Small intestine (tissue), 7 donors: ENCODE measurements at regions not wholly inside any gene's neighbourhood (a gene's known extent, or its start where the extent isn't known, plus 50 kb on each side); places are given as distances from the start of the nearest gene placed in this dataset.
A peak's percentile ranks its signal among the peaks of the same experiment; 100 is the strongest.

ENCODE experiments used
- DNase-seq, 2 donors: peaks; one replicate each; pipeline versions ENCODE4 v3.0.0 to v3.0.0-alpha.2; 2013
- FAIRE-seq: peaks from 2 replicates; lab custom pipeline; 2012; peaks lifted over from hg19 to GRCh38; lab: Jason Lieb, UNC
- H3K27ac ChIP-seq, 3 donors: one replicate each; pipeline ENCODE4 v1.5.1; 2013; ENCODE audit warnings: low read length in 2 of 3, mild to moderate bottlenecking in 2 of 3, control low read depth in 1 of 3, inconsistent platforms in 1 of 3, low read depth in 1 of 3, moderate library complexity in 1 of 3
- H3K27me3 ChIP-seq, 3 donors: one replicate each; pipeline ENCODE4 v1.6.1; 2013; ENCODE audit warnings: low read length in 3 of 3, inconsistent platforms in 1 of 3; ENCODE audit not compliant: control insufficient read depth in 3 of 3, insufficient read depth in 3 of 3
- H3K36me3 ChIP-seq, 3 donors: one replicate each; pipeline ENCODE4 v1.6.1; 2013; ENCODE audit warnings: low read length in 3 of 3, inconsistent platforms in 1 of 3, low read depth in 1 of 3, mild to moderate bottlenecking in 1 of 3, moderate library complexity in 1 of 3; ENCODE audit not compliant: control insufficient read depth in 3 of 3, insufficient read depth in 2 of 3
- H3K4me1 ChIP-seq, 3 donors: one replicate each; pipeline ENCODE4 v1.6.1; 2013; ENCODE audit warnings: low read length in 2 of 3, inconsistent platforms in 1 of 3, low read depth in 1 of 3, mild to moderate bottlenecking in 1 of 3, moderate library complexity in 1 of 3; ENCODE audit not compliant: control insufficient read depth in 3 of 3, insufficient read depth in 2 of 3
- H3K4me3 ChIP-seq, 3 donors: one replicate each; pipeline ENCODE4 v1.5.1; 2013; ENCODE audit warnings: low read length in 3 of 3, control low read depth in 1 of 3, inconsistent platforms in 1 of 3, low read depth in 1 of 3, mild to moderate bottlenecking in 1 of 3, moderate library complexity in 1 of 3
- H3K9me3 ChIP-seq, 2 donors: one replicate each; pipeline ENCODE4 v1.6.1; 2013; ENCODE audit warnings: low read depth in 1 of 2, low read length in 1 of 2; ENCODE audit not compliant: control insufficient read depth in 2 of 2, insufficient read depth in 1 of 2
- WGBS, 3 donors: extraction: QIAGEN DNeasy Blood & Tissue Kit; methylation state at CpG; one replicate each; pipeline ENCODE4 v1.1.7; 2013; 5-methylcytosine and 5-hydroxymethylcytosine counted together
- donor health status: healthy with polysubstance abuse.
- donor health status: control.
- donor health status: control.
- donor health status: Bipolar disorder and iron deficiency.
- donor health status: healthy.

DNA sequence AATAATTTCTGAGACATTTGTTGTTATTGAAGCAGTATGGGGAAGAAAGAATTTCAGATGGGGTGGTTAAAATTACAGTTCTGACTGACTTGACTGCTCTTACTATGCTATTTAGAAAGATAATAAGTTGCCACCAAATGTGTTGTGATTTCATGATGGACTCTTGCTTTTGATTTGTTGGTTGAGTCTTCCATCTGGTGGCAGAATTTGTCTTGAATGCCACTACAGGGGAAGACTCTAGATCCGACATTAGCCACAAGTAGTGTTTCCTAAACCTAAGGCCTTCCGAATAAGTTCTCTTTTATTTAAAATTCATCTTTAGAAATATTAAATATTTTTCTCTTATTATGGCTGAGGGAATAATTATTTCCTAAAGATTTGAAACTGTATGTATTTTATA is 190.9 kb upstream of the ADGRL4 start:
- 80 to 85% (median 80%) methylated on average over 2 of the region's 2 CpGs for WGBS, 3 donors
- Histone ChIP-seq H3K27me3 (no peaks in the 10 kb centered on the region), H3K4me1 (no peaks in the 10 kb centered on the region), H3K27ac (no peak overlapping the region), H3K9me3 (no peaks in the 10 kb centered on the region), H3K36me3 (no peaks in the 10 kb centered on the region), H3K4me3 (no peak overlapping the region)
- DNase-seq (no peak), FAIRE-seq (no peak)

DNA sequence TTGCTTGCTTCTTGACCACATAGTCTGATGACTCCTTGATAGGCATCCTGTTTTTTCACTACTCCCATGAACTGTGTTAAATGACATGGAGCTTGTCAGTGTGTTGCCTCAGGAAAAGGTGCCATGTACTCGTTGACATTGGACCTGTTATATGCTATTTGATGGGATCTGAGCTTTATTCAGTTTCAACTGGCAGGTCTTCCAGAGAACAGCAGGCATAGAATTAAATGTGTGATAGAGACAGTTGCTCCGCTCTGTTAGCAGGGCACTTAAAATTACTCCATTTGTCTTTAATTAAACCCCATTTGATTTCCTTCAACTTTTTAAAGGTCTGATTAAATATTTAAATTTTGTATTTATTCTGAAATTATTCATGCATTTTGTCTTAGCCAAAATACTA is 189.7 kb upstream of the ADGRL4 start:
- H3K4me3 ChIP-seq, result no peak overlapping the region
- H3K36me3 ChIP-seq, result no peaks in the 10 kb centered on the region
- no peak overlapping the region for H3K27ac ChIP-seq
- no peak for DNase-seq
- no peaks in the 10 kb centered on the region for H3K27me3 ChIP-seq
- no peaks in the 10 kb centered on the region for H3K9me3 ChIP-seq
- 74 to 81% (median 76%) methylated on average over 2 of the region's 2 CpGs for WGBS, 3 donors
- FAIRE-seq, result no peak
- no peaks in the 10 kb centered on the region for H3K4me1 ChIP-seq

DNA sequence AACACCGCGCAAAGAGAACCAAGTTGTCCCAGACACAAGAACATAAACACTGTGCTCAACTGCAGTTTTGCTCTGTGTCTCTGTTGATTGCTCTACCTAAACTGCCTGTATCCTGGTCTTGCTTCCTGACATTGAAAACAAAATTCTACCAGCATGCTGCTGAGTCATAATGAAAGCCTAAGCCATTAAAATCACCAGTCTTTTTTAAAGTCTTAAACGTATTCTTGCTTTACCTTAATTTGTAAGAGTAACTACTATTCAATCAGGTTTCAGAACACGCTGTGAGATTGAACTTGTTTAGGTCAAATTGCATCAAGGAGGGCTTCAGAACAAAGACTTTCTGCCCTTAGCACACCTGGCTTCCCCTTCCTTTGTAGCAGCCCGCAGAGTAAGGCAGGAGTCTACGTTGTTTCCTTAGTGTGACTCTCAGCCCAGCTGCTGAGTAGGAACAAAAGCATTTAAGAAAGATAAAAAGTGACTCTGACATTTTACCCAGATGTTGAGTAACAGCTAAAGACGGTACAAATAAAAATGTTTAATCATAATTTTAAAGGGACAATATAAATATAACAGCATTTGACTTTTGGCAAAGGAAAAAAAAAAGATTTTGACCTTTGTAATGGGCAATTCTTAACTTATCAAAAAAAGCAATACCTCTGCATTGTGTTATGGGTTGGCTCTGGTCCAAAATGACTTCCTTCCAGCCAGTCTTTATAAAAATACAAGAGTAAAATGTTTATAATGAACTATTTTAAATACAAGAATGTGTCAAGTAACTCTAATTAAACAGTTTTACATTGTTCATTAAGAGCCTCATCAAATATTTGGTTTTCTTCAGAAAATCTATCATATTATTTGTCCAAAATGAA is 186.9 kb upstream of the ADGRL4 start:
- Histone ChIP-seq H3K36me3 (no peaks in the 10 kb centered on the region), H3K4me3 (no peak overlapping the region), H3K27me3 (no peaks in the 10 kb centered on the region), H3K27ac (no peak overlapping the region), H3K9me3 (no peaks in the 10 kb centered on the region), H3K4me1 (no peaks in the 10 kb centered on the region)
- DNase-seq (no peak), FAIRE-seq (no peak)
- 28 to 37% (median 29%) methylated on average over 7 of the region's 7 CpGs for WGBS, 3 donors

DNA sequence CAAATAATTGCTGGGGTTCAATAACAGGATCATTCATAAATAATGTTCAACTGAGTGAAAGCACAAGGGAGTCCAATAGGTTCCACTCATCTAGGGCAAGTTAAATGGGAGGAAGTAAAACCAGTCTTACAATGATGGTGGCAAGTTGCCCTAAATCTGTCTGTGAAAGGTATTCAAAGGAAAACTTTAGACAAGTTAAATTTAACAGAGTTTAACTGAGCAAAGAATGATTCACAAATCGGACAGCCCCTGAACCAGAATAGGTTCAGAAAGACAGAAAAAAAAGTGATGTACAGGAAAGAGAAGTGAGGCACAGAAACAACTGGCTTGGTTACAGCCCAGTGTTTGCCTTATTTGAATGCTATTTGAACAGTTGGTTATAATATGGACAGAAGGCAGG is 183.5 kb upstream of the ADGRL4 start:
- H3K4me3 ChIP-seq, result no peak overlapping the region
- H3K36me3 ChIP-seq, result no peaks in the 10 kb centered on the region
- FAIRE-seq, result no peak
- H3K9me3 ChIP-seq, result no peaks in the 10 kb centered on the region
- no peak overlapping the region for H3K27ac ChIP-seq
- 75 to 83% (median 78%) methylated on average over 1 of the region's 1 CpG for WGBS, 3 donors
- H3K4me1 ChIP-seq, result no peaks in the 10 kb centered on the region
- no peak for DNase-seq
- H3K27me3 ChIP-seq, result no peaks in the 10 kb centered on the region

DNA sequence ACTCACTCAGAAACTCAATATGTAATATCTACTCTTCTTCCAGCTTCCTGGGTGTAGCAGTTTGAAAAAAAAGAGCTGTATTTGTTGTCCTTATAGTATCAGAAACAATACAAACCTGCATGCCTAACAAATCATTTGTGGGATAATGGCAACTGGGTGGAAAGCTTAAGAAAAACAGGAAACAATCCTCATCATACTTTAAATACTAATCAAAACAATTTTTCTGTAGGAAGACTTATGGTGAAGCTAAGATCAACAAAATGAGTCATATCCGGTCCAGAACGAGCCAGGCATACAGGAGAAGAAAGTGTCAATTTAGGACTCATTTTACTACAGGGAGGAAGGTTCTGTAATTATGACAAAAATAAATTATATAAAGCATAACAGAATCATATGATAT is 181.8 kb upstream of the ADGRL4 start:
- DNase-seq, result no peak
- H3K9me3 ChIP-seq, result no peaks in the 10 kb centered on the region
- WGBS, 3 donors, result 48 to 56% (median 56%) methylated on average over 2 of the region's 2 CpGs
- H3K27me3 ChIP-seq, result no peaks in the 10 kb centered on the region
- FAIRE-seq, result no peak
- H3K36me3 ChIP-seq, result no peaks in the 10 kb centered on the region
- no peaks in the 10 kb centered on the region for H3K4me1 ChIP-seq
- no peak overlapping the region for H3K27ac ChIP-seq
- no peak overlapping the region for H3K4me3 ChIP-seq

DNA sequence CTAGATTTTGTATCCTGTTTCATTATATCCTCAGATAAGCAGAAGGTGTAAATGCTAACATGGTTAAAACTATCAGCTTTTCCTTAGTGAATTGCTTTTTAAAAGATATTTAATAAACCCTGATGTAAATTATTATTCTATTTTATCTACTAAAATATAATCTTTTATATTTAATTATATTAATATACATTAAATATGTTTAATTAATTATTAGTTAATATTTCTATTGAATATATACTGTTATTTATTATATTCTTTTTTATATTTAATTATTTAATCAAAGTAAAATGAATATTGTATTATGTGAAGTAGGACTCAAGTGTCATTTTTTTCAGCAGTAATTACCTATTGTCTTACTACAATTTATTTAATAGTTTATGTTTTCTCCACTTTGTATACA is 179.7 kb upstream of the ADGRL4 start:
- H3K4me1 ChIP-seq, result no peaks in the 10 kb centered on the region
- no peaks in the 10 kb centered on the region for H3K9me3 ChIP-seq
- H3K4me3 ChIP-seq, result no peak overlapping the region
- DNase-seq (no peak), FAIRE-seq (peak; percentile 82)
- no peaks in the 10 kb centered on the region for H3K27me3 ChIP-seq
- no peaks in the 10 kb centered on the region for H3K36me3 ChIP-seq
- H3K27ac ChIP-seq, result no peak overlapping the region

DNA sequence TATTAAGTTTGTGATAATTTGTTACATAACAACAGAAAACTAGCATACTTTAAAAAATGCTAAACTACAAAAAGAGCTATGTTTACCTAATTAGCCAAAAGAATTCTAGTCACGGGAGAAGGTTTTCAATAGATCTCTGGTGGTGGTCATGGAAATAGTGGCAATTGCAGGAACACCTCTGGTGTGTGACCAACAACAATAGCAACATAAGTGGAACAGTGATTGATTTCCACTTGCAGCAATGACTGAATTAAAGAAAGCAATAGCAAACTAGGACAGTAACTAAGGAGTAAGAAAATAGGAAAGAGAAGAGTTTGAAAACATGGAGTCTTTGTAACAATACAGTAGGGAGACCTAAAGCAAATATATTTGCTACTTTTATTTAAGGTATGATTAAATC is 171.3 kb upstream of the ADGRL4 start:
- Histone ChIP-seq H3K4me1 (no peaks in the 10 kb centered on the region), H3K27me3 (no peaks in the 10 kb centered on the region), H3K27ac (no peak overlapping the region), H3K4me3 (no peak overlapping the region), H3K9me3 (no peaks in the 10 kb centered on the region), H3K36me3 (no peaks in the 10 kb centered on the region)
- no peak for DNase-seq
- no peak for FAIRE-seq
- WGBS, 3 donors, result 82 to 84% (median 83%) methylated on average over 1 of the region's 1 CpG

DNA sequence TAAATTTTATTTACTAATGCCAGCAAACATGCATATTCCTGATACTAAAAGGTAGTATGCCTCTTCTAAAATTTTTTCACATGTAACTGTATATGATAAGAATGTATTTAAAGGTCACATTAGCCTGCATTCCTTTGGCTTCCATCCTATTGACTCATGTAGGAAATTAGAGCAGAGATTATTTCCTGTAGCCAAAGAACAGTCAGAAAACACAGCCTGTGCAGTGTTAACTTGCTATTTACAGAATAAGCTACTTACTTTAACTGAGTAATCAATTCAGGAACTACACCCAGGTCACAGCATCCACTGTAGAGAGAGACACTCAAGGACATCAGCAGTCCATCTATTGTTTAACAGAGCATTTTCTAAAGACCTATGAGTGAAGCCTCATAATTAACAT is 154.5 kb upstream of the ADGRL4 start:
- Histone ChIP-seq H3K27me3 (no peaks in the 10 kb centered on the region), H3K9me3 (peaks cover 0 to 3% of the 10 kb centered on the region in 2 donors), H3K4me3 (no peak overlapping the region), H3K4me1 (no peaks in the 10 kb centered on the region), H3K27ac (no peak overlapping the region), H3K36me3 (no peaks in the 10 kb centered on the region)
- FAIRE-seq (no peak), DNase-seq (no peak)

DNA sequence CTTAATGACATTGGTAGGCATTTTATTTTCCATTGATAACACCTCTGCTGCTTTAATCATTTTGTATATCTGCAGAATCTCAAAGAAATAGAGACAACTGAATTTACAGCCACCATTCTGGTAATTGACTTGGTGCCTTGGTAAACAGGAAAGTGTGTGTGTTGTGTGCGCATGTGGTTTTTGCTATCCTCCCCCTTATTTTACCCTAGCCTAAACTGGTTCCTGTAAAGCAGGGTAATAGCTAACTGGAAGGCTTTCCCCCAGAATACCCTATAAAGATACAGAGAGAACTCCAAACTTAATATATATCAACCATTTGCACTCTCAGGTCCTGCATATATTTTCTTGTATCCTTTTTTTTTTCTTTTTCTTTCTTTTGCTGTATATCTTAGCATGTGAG is 149.5 kb upstream of the ADGRL4 start:
- H3K27me3 ChIP-seq, result no peaks in the 10 kb centered on the region
- no peaks in the 10 kb centered on the region for H3K4me1 ChIP-seq
- H3K4me3 ChIP-seq, result no peak overlapping the region
- WGBS, 3 donors, result 23 to 57% (median 52%) methylated on average over 1 of the region's 1 CpG
- no peak overlapping the region for H3K27ac ChIP-seq
- no peak for FAIRE-seq
- DNase-seq, result no peak
- H3K36me3 ChIP-seq, result no peaks in the 10 kb centered on the region
- no peaks in the 10 kb centered on the region for H3K9me3 ChIP-seq
